MCF 10A (cell line): ENCODE measurements at regions not wholly inside any gene's neighbourhood (a gene's known extent, or its start where the extent isn't known, plus 50 kb on each side); places are given as distances from the start of the nearest gene placed in this dataset.
"Not testable (repeated sequence)": the region's sequence is repeated elsewhere in the genome, so short reads cannot be mapped to it uniquely, and the experiment has no call there.

Experiments
- BruUV-seq: library from RNA; stranded (reverse); fragments of 400-500 nt; replicated peaks from 2 replicates; lab custom pipeline; 2021; lab: Mats Ljungman, UMichigan
- CTCF ChIA-PET: fragments of 300-600 bp; sonication (Branson Sonifier 250); formaldehyde crosslinking; extraction: SDS; loops from one replicate; lab custom pipeline; 2021; ENCODE audit warnings: antibody characterized with exemption, inconsistent platforms; lab: Yijun Ruan, JAX
- POLR2A ChIA-PET: fragments of 300-600, 350-650 bp; sonication (Branson Sonifier 250); formaldehyde crosslinking; extraction: SDS; loops from one replicate; lab custom pipeline; 2020; ENCODE audit warnings: antibody characterized with exemption, inconsistent platforms; lab: Yijun Ruan, JAX
- DNase-seq: peaks from one replicate; pipeline ENCODE4 v3.0.0-alpha.2; 2018; ENCODE audit not compliant: unreplicated experiment
- H3K27ac Mint-ChIP-seq: one replicate; pipeline ENCODE4 v1.8.0; 2022; ENCODE audit warnings: mild to moderate bottlenecking, low read depth, mixed read lengths; ENCODE audit not compliant: unreplicated experiment
- H3K27me3 Mint-ChIP-seq: one replicate; pipeline ENCODE4 v1.8.0; 2022; ENCODE audit warnings: mixed read lengths; ENCODE audit not compliant: insufficient read depth, unreplicated experiment
- H3K36me3 Mint-ChIP-seq: one replicate; pipeline ENCODE4 v1.8.0; 2022; ENCODE audit warnings: mild to moderate bottlenecking, moderate library complexity, mixed read lengths; ENCODE audit not compliant: insufficient read depth, unreplicated experiment
- H3K4me1 Mint-ChIP-seq: one replicate; pipeline ENCODE4 v1.8.0; 2022; ENCODE audit warnings: mixed read lengths; ENCODE audit not compliant: insufficient read depth, unreplicated experiment
- H3K4me3 Mint-ChIP-seq: one replicate; pipeline ENCODE4 v1.8.0; 2022; ENCODE audit warnings: mild to moderate bottlenecking, moderate library complexity, mixed read lengths; ENCODE audit not compliant: unreplicated experiment
- H3K9me3 Mint-ChIP-seq: one replicate; pipeline ENCODE4 v1.8.0; 2022; ENCODE audit warnings: mixed read lengths; ENCODE audit not compliant: unreplicated experiment
- CTCF ChIP-seq: fragments of 200-600 bp; IDR thresholded peaks from one replicate; pipeline ENCODE4 v1.8.0; 2022; ENCODE audit warnings: antibody characterized with exemption, mild to moderate bottlenecking; ENCODE audit not compliant: unreplicated experiment
- intact Hi-C: fragments of 100-400 bp; cut with micrococcal nuclease; formaldehyde crosslinking; loops from 2 replicates; pipeline ENCODE4 v1.14.1; 2022

- BruUV-seq, result no TSS peak
- H3K9me3 Mint-ChIP-seq, result peaks cover 20% of the 10 kb centered on the region
- H3K36me3 Mint-ChIP-seq, result peaks cover 5% of the 10 kb centered on the region
- peak; percentile 9 for DNase-seq
- H3K27me3 Mint-ChIP-seq, result no peaks in the 10 kb centered on the region
- CTCF ChIA-PET, result no interaction called here
- H3K4me3 Mint-ChIP-seq, result no peak overlapping the region
- intact Hi-C loops, result no loop called here
- TF ChIP-seq CTCF, result no peak
- POLR2A ChIA-PET, result no interaction called here
- H3K4me1 Mint-ChIP-seq, result no peaks in the 10 kb centered on the region
- H3K27ac Mint-ChIP-seq, result no peak overlapping the region
These were observed 465.1 kb upstream of the PCDH10 start for GRCh38 chr4:132683957-132684356.

GRCh38 chr4:132691026-132691425 lies 458.1 kb upstream of the PCDH10 start:
- Mint-ChIP-seq H3K27ac (no peak overlapping the region), H3K4me1 (no peaks in the 10 kb centered on the region), H3K4me3 (no peak overlapping the region), H3K9me3 (peaks cover 7% of the 10 kb centered on the region), H3K36me3 (peaks cover 5% of the 10 kb centered on the region), H3K27me3 (no peaks in the 10 kb centered on the region)
- POLR2A ChIA-PET, result no interaction called here
- CTCF ChIA-PET, result no interaction called here
- TF ChIP-seq CTCF, result no peak
- intact Hi-C loops, result no loop called here
- no TSS peak for BruUV-seq
- DNase-seq, result no peak

- no peak for TF ChIP-seq CTCF
- POLR2A ChIA-PET, result no interaction called here
- intact Hi-C loops, result no loop called here
- Mint-ChIP-seq H3K4me3 (no peak overlapping the region), H3K9me3 (peaks cover 7% of the 10 kb centered on the region), H3K27ac (no peak overlapping the region), H3K36me3 (peaks cover 5% of the 10 kb centered on the region), H3K27me3 (no peaks in the 10 kb centered on the region), H3K4me1 (no peaks in the 10 kb centered on the region)
- BruUV-seq, result no TSS peak
- DNase-seq, result no peak
- CTCF ChIA-PET, result interaction anchor here (0.6 kb wide), 1 partner anchor 626 kb away, joined by 6 read pairs; no protein-coding TSS in a partner anchor
These were observed 457.4 kb upstream of the PCDH10 start for GRCh38 chr4:132691668-132692067.

GRCh38 chr4:132694775-132695174 lies 454.3 kb upstream of the PCDH10 start:
- no peak overlapping the region for H3K27ac Mint-ChIP-seq
- H3K36me3 Mint-ChIP-seq, result no peaks in the 10 kb centered on the region
- H3K9me3 Mint-ChIP-seq, result peaks cover 7% of the 10 kb centered on the region
- H3K4me1 Mint-ChIP-seq, result no peaks in the 10 kb centered on the region
- BruUV-seq, result no TSS peak
- CTCF ChIA-PET, result no interaction called here
- no peak overlapping the region for H3K4me3 Mint-ChIP-seq
- POLR2A ChIA-PET, result no interaction called here
- intact Hi-C loops, result no loop called here
- no peak for DNase-seq
- no peak for TF ChIP-seq CTCF
- no peaks in the 10 kb centered on the region for H3K27me3 Mint-ChIP-seq

- intact Hi-C loops, CTCF ChIA-PET, H3K4me1 Mint-ChIP-seq, H3K4me3 Mint-ChIP-seq, H3K9me3 Mint-ChIP-seq, H3K27me3 Mint-ChIP-seq, DNase-seq, BruUV-seq, POLR2A ChIA-PET, H3K36me3 Mint-ChIP-seq, H3K27ac Mint-ChIP-seq: not testable (repeated sequence)
These were observed 451.6 kb upstream of the PCDH10 start for GRCh38 chr4:132697505-132697904.
